Keratinocyte (primary cell): ENCODE measurements at regions not wholly inside any gene's neighbourhood (a gene's known extent, or its start where the extent isn't known, plus 50 kb on each side); places are given as distances from the start of the nearest gene placed in this dataset.
"Not testable (repeated sequence)": the region's sequence is repeated elsewhere in the genome, so short reads cannot be mapped to it uniquely, and the experiment has no call there.

Experiments used
- DNase-seq: peaks from one replicate; pipeline ENCODE4 v3.0.0-alpha.2; 2011; ENCODE audit warnings: low read depth, missing footprints, low spot score
- FAIRE-seq: peaks from 2 replicates; lab custom pipeline; 2011; peaks lifted over from hg19 to GRCh38; lab: Jason Lieb, UNC
- H2AFZ ChIP-seq: 2 replicates; pipeline ENCODE4 v1.6.0; 2012; ENCODE audit warnings: low read length, control low read depth, inconsistent platforms; ENCODE audit not compliant: control insufficient read depth
- H3K27ac ChIP-seq: 2 replicates; pipeline ENCODE4 v1.5.1; 2011; ENCODE audit warnings: low read length; ENCODE audit not compliant: control insufficient read depth, insufficient read depth
- H3K27me3 ChIP-seq: 3 replicates; pipeline ENCODE4 v1.6.0; 2011; ENCODE audit warnings: low read length; ENCODE audit not compliant: control insufficient read depth, insufficient read depth; ENCODE audit errors: extremely low read depth
- H3K36me3 ChIP-seq, 2 experiments: 2 replicates in 1 of 2; 3 replicates in 1 of 2; pipeline ENCODE4 v1.5.1; 2011; ENCODE audit warnings: low read length in 2 of 2, mild to moderate bottlenecking in 1 of 2; ENCODE audit not compliant: control insufficient read depth in 2 of 2, insufficient read depth in 2 of 2; ENCODE audit errors: extremely low read depth in 1 of 2
- H3K4me1 ChIP-seq: 3 replicates; pipeline ENCODE4 v1.5.1; 2011; ENCODE audit warnings: low read length; ENCODE audit not compliant: control insufficient read depth, insufficient read depth; ENCODE audit errors: extremely low read depth
- H3K4me2 ChIP-seq: 3 replicates; pipeline ENCODE4 v1.6.0; 2011; ENCODE audit warnings: low read depth, low read length; ENCODE audit not compliant: control insufficient read depth, insufficient read depth; ENCODE audit errors: extremely low read depth
- H3K4me3 ChIP-seq, 3 experiments: fragments of 200-600 bp in 1 of 3; sonication (generic) in 1 of 3; 2 replicates in 2 of 3; 3 replicates in 1 of 3; pipeline ENCODE4 v1.5.1; 2011 to 2016; ENCODE audit warnings: low read length in 3 of 3, mild to moderate bottlenecking in 3 of 3, control low read depth in 2 of 3, inconsistent platforms in 1 of 3, low read depth in 1 of 3, mixed read lengths in 1 of 3, mixed run types in 1 of 3, moderate library complexity in 1 of 3; ENCODE audit not compliant: control insufficient read depth in 2 of 3, insufficient read depth in 2 of 3; ENCODE audit errors: extremely low read depth in 1 of 3
- H3K79me2 ChIP-seq: 2 replicates; pipeline ENCODE4 v1.6.0; 2012; ENCODE audit warnings: low read length; ENCODE audit not compliant: control insufficient read depth, insufficient read depth
- H3K9ac ChIP-seq: 3 replicates; pipeline ENCODE4 v1.6.0; 2011; ENCODE audit warnings: low read length; ENCODE audit not compliant: control insufficient read depth, insufficient read depth; ENCODE audit errors: extremely low read depth
- H3K9me1 ChIP-seq: 3 replicates; pipeline ENCODE4 v1.6.0; 2011; ENCODE audit warnings: low read length; ENCODE audit not compliant: control insufficient read depth, insufficient read depth; ENCODE audit errors: extremely low read depth
- H3K9me3 ChIP-seq: 2 replicates; pipeline ENCODE4 v1.5.1; 2012; ENCODE audit warnings: low read depth, low read length; ENCODE audit not compliant: control insufficient read depth
- H4K20me1 ChIP-seq: 3 replicates; pipeline ENCODE4 v1.6.0; 2011; ENCODE audit warnings: low read length; ENCODE audit not compliant: control insufficient read depth, insufficient read depth; ENCODE audit errors: extremely low read depth
- CTCF ChIP-seq, 3 experiments: IDR thresholded peaks in 1 of 3; conservative IDR thresholded peaks in 1 of 3; optimal IDR thresholded peaks in 1 of 3; 2 replicates in 2 of 3; 3 replicates in 1 of 3; pipeline versions ENCODE3 to v1.5.1; 2011; ENCODE audit warnings: low read length in 3 of 3, mild to moderate bottlenecking in 3 of 3, moderate library complexity in 2 of 3, control low read depth in 1 of 3, inconsistent platforms in 1 of 3; ENCODE audit not compliant: insufficient read depth in 2 of 3; ENCODE audit errors: extremely low read depth in 1 of 3
- EZH2 ChIP-seq: IDR thresholded peaks from one replicate; pipeline ENCODE4 v1.6.1; 2012; ENCODE audit warnings: inconsistent platforms, mild to moderate bottlenecking, low read length, moderate library complexity
- dilution Hi-C: fragments of 300-500 bp; cut with MboI; formaldehyde crosslinking; loops from one replicate; pipeline ENCODE4 v1.7.0; 2020; ENCODE audit warnings: low sequenced_read_pairs; ENCODE audit not compliant: extremely low pct_ligation_motif_present

GRCh38 chr5:2068531-2068930, 185.8 kb upstream of the IRX4 start:
- Histone ChIP-seq H3K4me3 (no peak overlapping the region), H3K9me3 (no peaks in the 10 kb centered on the region), H3K27me3 (no peaks in the 10 kb centered on the region), H3K36me3 (no peaks in the 10 kb centered on the region), H3K4me2 (no peak overlapping the region), H3K4me1 (no peaks in the 10 kb centered on the region), H3K79me2 (no peaks in the 10 kb centered on the region), H3K27ac (no peak overlapping the region), H4K20me1 (no peaks in the 10 kb centered on the region), H3K9ac (no peak overlapping the region), H3K9me1 (no peaks in the 10 kb centered on the region), H2AFZ (no peak overlapping the region)
- dilution Hi-C loops = no loop called here
- TF ChIP-seq CTCF (optimal IDR thresholded peaks at IDR 0.05 in 1 of 3, IDR thresholded peaks at IDR 0.05 in 1 of 3, conservative IDR thresholded peaks at IDR 0.05 in 1 of 3; ENCODE audit: extremely low read depth in 1 of 3, insufficient read depth in 2 of 3, low read length in 3 of 3) (no peak), EZH2 (no peak)
- no peak for FAIRE-seq
- no peak for DNase-seq

- no peaks in the 10 kb centered on the region for H4K20me1 ChIP-seq
- H3K36me3 ChIP-seq = no peaks in the 10 kb centered on the region
- no peaks in the 10 kb centered on the region for H3K9me3 ChIP-seq
- dilution Hi-C loops = no loop called here
- H3K4me2 ChIP-seq = no peak overlapping the region
- no peaks in the 10 kb centered on the region for H3K9me1 ChIP-seq
- H3K79me2 ChIP-seq = no peaks in the 10 kb centered on the region
- H3K4me1 ChIP-seq = no peaks in the 10 kb centered on the region
- H3K9ac ChIP-seq = no peak overlapping the region
- no peak overlapping the region for H3K27ac ChIP-seq
- TF ChIP-seq CTCF (optimal IDR thresholded peaks at IDR 0.05 in 1 of 3, IDR thresholded peaks at IDR 0.05 in 1 of 3, conservative IDR thresholded peaks at IDR 0.05 in 1 of 3; ENCODE audit: extremely low read depth in 1 of 3, insufficient read depth in 2 of 3, low read length in 3 of 3) (no peak), EZH2 (no peak)
- H3K4me3 ChIP-seq = no peak overlapping the region
- FAIRE-seq (no peak), DNase-seq (no peak)
- no peaks in the 10 kb centered on the region for H3K27me3 ChIP-seq
- no peak overlapping the region for H2AFZ ChIP-seq
Observed at GRCh38 chr5:2066373-2066772, 183.6 kb upstream of the IRX4 start.

GRCh38 chr5:2063380-2063779, 180.7 kb upstream of the IRX4 start:
- DNase-seq, H3K79me2 ChIP-seq, H3K9me1 ChIP-seq, FAIRE-seq, H3K4me1 ChIP-seq, H3K4me3 ChIP-seq, dilution Hi-C loops, H4K20me1 ChIP-seq, H3K4me2 ChIP-seq, H2AFZ ChIP-seq, H3K27ac ChIP-seq, H3K27me3 ChIP-seq, H3K9ac ChIP-seq, H3K9me3 ChIP-seq, H3K36me3 ChIP-seq: not testable (repeated sequence)
